GM19351 (cell line): ENCODE measurements at regions not wholly inside any gene's neighbourhood (a gene's known extent, or its start where the extent isn't known, plus 50 kb on each side); places are given as distances from the start of the nearest gene placed in this dataset.

ENCODE experiments used
- ATAC-seq: cut with Tn5 transposase; IDR thresholded peaks from one replicate; pipeline ENCODE4 v1.9.1; 2021; ENCODE audit warnings: mild to moderate bottlenecking, moderate library complexity; ENCODE audit not compliant: unreplicated experiment

DNA sequence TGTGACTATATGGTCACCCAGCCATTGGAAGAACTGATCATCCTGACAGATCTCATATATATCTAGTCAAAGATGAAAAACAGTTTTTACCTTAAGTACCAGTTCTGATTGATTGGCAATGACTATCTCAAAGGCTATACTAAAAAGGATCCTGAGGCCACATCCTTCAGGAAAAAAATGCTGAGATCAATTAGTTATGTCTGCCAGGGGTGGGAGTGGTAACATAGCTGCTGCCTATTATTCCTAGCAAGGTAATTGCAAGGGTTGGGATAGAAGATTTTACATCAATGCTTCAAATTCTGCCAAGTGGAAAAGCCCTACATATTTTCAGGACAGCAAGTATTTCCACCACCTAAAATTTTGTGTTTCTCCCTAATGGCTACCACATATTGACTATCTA, 114.7 kb downstream of the C1D start:
- no peak for ATAC-seq

- ATAC-seq: no peak
These were observed 114.3 kb downstream of the C1D start for GRCh38 chr2:67948506-67948905.

DNA sequence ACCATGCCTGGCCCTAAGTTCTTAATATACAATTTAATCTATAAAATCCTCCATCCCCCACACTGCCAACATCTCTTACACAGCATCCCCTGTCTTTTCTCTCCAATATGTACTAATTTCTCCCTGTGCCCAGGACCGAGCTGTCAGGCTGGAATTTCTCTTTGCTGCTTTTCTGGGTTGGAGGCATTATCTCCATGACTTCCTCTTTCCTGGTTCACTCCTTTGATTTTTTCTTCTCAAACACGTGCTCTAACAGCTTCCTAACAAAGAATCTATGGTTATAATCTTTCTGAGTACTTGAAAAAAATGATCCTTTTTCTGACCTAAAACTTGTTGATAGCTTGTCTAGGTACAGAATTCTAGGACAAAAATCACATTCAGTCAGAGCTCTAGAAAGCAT, 112.8 kb downstream of the C1D start:
- ATAC-seq: no peak

- ATAC-seq: no peak
These were observed 111.9 kb downstream of the C1D start for GRCh38 chr2:67950919-67951318.

GRCh38 chr2:67952066-67952465, 110.7 kb downstream of the C1D start:
- ATAC-seq: peak; percentile 76

- ATAC-seq: no peak
These were observed 108.6 kb downstream of the C1D start for GRCh38 chr2:67954093-67954748.

DNA sequence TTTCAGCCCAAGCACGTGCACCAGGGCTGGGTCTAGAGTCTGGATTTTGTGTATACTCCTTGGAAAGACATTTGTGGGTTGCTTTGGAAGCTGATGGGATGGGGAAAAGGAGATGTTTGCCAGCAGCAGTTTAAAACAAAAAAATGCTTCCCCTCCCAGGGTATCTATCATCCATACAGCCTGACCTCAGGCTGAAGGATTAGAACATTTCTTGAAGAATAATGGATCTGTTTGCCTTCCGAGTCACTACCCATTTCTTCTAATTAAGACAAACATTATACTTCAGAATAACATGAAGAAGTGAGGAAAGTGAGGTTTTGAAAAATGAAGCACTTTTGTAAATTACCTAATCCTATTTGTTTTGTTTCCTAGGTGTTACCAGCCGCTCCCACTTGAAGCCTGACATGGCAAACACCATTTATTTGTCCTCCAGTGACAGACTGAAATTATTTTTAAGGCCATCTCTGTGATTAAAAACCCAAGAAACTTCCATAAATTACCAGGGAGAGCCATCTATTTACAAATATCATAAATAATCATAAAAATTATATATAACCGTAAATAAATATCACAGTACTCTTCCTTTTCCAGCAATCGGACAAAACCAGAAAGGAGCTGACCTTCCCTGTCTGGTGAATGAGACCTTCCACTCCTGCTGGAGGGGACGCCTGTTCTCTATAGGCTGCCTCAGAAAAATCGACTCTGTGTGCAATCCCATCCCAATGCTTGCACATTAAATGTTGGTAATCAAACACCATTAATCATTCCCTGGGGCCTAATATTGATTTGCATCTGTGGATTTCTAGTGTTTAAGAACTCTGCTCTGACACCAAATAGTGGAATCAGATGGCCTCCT, 106.8 kb downstream of the C1D start:
- no peak for ATAC-seq

DNA sequence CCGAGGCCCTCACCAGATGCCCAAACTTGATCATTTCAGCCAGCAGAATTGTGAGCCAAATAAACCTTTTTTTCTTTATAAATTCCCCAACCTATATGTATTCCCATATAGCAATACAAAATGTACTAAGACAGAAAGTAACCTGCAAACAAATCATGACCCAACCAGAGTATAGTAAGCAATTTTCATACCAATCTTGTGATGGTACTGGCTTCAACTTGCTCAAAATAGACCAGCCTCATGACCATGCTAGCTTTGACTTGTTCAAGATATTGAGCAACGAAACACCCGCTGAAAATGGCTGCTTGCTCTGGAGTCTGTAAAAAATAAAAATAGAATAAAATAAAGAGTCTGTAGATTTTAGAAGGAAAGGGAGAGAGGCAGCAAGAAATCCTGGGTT, 97.6 kb downstream of the C1D start:
- ATAC-seq: no peak

- no peak for ATAC-seq
These were observed 92.7 kb downstream of the C1D start for GRCh38 chr2:67970071-67970470.

GRCh38 chr2:67970542-67970941, 92.3 kb downstream of the C1D start:
- no peak for ATAC-seq

DNA sequence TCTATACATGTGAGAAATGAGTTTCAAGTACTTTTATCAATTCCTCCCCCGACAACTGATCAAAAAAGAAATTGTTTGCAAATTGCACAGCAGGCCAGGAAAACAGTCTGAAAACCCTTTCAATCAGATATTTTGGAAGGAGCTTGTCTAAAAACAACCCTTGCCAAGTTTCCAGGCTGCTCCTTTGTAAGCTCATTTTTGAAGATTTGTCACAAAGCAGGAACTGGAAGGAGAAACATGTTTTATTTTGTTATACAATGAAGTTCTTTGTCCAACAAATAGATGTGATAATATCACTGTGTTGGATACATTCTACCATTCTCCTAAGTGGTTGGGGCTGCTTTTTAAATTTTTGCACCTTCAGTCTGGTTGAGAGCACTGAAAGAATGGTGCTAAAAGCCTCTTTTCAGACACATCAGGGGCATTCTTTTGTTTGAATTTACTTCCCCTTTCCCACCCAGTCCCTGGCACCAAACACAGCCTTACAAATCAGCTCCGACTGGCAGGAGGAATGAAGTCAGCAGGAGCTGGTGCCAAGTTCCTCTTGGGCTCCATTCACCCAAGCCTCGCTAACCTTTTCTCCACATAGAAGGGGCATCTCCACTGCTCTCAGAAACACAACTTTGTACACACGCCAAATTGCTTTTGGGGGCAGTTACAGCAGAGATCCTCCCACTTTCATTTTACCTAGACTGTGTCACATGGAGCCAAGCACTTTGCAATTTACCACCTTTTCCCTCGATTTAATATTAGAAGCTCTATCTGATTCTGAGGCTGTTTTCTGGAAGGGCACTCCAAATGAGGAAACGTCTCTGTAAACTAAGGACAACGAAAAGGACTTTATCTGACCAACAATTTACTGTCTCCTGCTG, 88.0 kb downstream of the C1D start:
- no peak for ATAC-seq

GRCh38 chr2:67977464-67977863, 85.3 kb downstream of the C1D start:
- no peak for ATAC-seq

- ATAC-seq: no peak
These were observed 79.8 kb downstream of the C1D start for GRCh38 chr2:67982956-67983355.

DNA sequence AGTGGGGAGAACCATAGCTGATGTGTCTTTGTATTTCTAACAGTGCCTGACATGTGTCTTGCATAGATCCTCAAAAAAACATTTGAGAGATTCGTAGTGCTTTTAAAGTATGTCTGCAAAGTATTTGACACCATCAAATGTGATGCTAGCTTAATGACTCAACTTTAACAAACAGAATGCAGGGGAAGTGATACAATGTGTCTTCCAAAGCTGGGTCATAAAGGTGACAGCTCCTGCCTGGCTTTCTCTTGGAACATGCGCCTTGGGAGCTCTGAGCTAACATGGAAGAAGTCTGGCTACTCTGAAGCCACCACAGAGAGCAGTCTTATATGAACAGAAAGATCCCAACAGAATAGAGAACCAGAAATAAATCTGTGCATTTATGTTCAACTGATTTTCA, 78.2 kb downstream of the C1D start:
- ATAC-seq: no peak

DNA sequence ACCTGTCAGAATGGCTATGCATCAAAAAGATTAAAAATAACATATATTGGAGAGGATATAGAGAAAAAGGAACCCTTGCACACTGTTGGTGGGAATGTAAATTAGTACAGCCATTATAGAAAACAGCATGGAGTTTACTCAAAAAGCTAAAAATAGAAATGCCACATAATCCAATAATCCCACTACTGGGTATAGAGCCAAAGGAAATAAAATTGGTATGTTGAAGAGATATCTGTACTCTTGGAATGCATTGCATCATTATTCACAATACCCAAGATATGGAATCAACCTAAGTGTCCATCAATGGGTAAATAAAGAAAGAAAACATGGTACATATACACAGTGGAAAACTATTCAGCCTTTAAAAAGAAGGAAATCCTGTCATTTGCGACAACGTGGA, 77.2 kb downstream of the C1D start:
- ATAC-seq: no peak

DNA sequence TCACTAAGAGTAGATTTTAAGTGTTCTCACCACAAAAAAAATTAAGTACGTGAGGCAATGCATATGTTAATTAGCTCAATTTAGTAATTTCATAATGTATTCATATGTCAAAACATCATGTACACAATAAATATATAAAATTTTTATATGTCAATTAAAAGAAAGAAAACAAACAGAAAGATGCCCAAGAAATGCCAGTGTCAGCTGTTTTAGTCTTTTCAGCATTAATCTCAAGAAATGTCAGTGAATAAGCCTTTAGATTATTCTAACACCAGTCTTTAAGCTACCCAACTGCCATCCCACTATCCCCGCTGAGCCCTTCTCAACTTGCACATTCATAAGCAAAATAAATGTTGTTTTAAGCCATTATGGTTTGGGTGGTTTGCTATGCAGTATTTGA, 76.5 kb downstream of the C1D start:
- no peak for ATAC-seq
